Panc1 (cell line): ENCODE measurements at regions not wholly inside any gene's neighbourhood (a gene's known extent, or its start where the extent isn't known, plus 50 kb on each side); places are given as distances from the start of the nearest gene placed in this dataset.

Source experiments
- ATAC-seq: fragments of 200-7000 bp; cut with Tn5 transposase; 2 replicates; pipeline ENCODE4 v1.9.1; 2020; ENCODE audit warnings: mild to moderate bottlenecking, moderate library complexity
- BruUV-seq: library from RNA; stranded (reverse); fragments of 400-500 nt; replicated peaks from 2 replicates; lab custom pipeline; 2021; lab: Mats Ljungman, UMichigan
- CTCF ChIA-PET: fragments of 300-600 bp; sonication (Branson Sonifier 250); formaldehyde crosslinking; loops from one replicate; lab custom pipeline; 2022; ENCODE audit warnings: antibody characterized with exemption; lab: Charles Lee
- POLR2A ChIA-PET: fragments of 300-600 bp; sonication (Branson Sonifier 250); formaldehyde crosslinking; loops from one replicate; lab custom pipeline; 2022; ENCODE audit warnings: antibody characterized with exemption; lab: Charles Lee
- DNase-seq: peaks from one replicate; pipeline ENCODE4 v3.0.0-alpha.2; 2010; ENCODE audit warnings: low read depth, low spot score
- H3K27ac ChIP-seq: 2 replicates; pipeline ENCODE4 v1.5.1; 2011; ENCODE audit warnings: mild to moderate bottlenecking, low read length, inconsistent platforms
- H3K27me3 ChIP-seq: fragments of 200-500 bp; sonication (Bioruptor generic); 2 replicates; pipeline ENCODE4 v1.6.0; 2014; ENCODE audit warnings: low read length, inconsistent platforms; ENCODE audit not compliant: control insufficient read depth, insufficient read depth
- H3K36me3 ChIP-seq: fragments of 200-500 bp; sonication (Bioruptor generic); 2 replicates; pipeline ENCODE4 v1.5.1; 2014; ENCODE audit warnings: inconsistent platforms, mild to moderate bottlenecking, low read length, moderate library complexity; ENCODE audit not compliant: control insufficient read depth, insufficient read depth
- H3K4me1 ChIP-seq: 2 replicates; pipeline ENCODE4 v1.5.1; 2011; ENCODE audit warnings: inconsistent platforms, mild to moderate bottlenecking, low read length, moderate library complexity; ENCODE audit not compliant: control insufficient read depth, insufficient read depth
- H3K4me3 ChIP-seq, 2 experiments: 2 replicates each; pipeline ENCODE4 v1.5.1; 2011 to 2012; ENCODE audit warnings: low read depth in 2 of 2, low read length in 2 of 2, mild to moderate bottlenecking in 2 of 2, inconsistent platforms in 1 of 2, moderate library complexity in 1 of 2
- H3K9me3 ChIP-seq: fragments of 200-500 bp; sonication (Bioruptor generic); 2 replicates; pipeline ENCODE4 v1.5.1; 2014; ENCODE audit warnings: low read depth, mild to moderate bottlenecking, inconsistent platforms, low read length, moderate library complexity; ENCODE audit not compliant: control insufficient read depth, insufficient read depth
- POLR2AphosphoS5 ChIP-seq: IDR thresholded peaks from 2 replicates; pipeline ENCODE4 v1.6.1; 2012; ENCODE audit warnings: mild to moderate bottlenecking, low read depth, low read length, moderate library complexity
- SIN3A ChIP-seq: IDR thresholded peaks from 2 replicates; pipeline ENCODE4 v1.6.1; 2012; ENCODE audit warnings: low read depth, mild to moderate bottlenecking, low read length, moderate library complexity, borderline replicate concordance; ENCODE audit not compliant: insufficient read depth
- TCF7L2 ChIP-seq: IDR thresholded peaks from 2 replicates; pipeline ENCODE4 v1.6.1; 2011; ENCODE audit warnings: mild to moderate bottlenecking, low read depth, low read length, inconsistent platforms
- in situ Hi-C: cut with HindIII; loops from 2 replicates; pipeline ENCODE4 v1.10.0; 2016; ENCODE audit warnings: low sequenced_read_pairs, low pct_unique_long_range_greater_than_20kb
- intact Hi-C: fragments of 100-400 bp; cut with micrococcal nuclease; formaldehyde crosslinking; loops from one replicate; pipeline ENCODE4 v1.10.0; 2022; ENCODE audit not compliant: unreplicated experiment
- TF ChIP-seq, protein P1 (sequence below): fragments of 450-650 bp; IDR thresholded peaks from 2 replicates; pipeline ENCODE4 v1.5.1; 2017; ENCODE audit warnings: mild to moderate bottlenecking
- TF ChIP-seq, protein P2 (sequence below), 2 experiments: IDR thresholded peaks; 2 replicates each; pipeline ENCODE4 v1.6.1; 2011 to 2012; ENCODE audit warnings: low read depth in 2 of 2, control low read depth in 1 of 2, low read length in 1 of 2, mild to moderate bottlenecking in 1 of 2, moderate library complexity in 1 of 2; ENCODE audit not compliant: insufficient read depth in 1 of 2

DNA sequence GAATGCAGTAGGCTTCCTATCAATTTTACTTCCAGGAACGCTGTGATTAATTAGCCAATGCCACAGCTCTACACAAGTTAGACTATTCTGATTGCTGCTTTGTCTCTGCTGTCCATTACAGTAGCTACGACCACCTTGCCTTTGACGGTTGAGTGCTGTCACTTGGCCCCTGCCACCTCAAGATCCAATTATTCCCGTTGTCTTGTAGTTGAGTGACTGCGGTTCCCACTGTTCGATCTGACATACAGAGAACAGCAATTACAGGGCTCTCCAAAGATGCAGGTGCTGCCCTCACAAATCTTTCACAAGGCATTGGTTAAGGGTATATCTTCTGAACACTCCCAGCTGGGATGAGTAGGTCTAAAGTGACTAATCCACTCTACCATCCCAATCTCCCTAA is 393.4 kb upstream of the KIF2A start:
- Histone ChIP-seq H3K36me3 (no peaks in the 10 kb centered on the region), H3K4me3 (no peak overlapping the region), H3K27ac (no peak overlapping the region), H3K27me3 (peaks cover 2% of the 10 kb centered on the region; the same call in 1 of the 2 replicates), H3K9me3 (no peaks in the 10 kb centered on the region), H3K4me1 (no peaks in the 10 kb centered on the region)
- BruUV-seq, result no TSS peak
- no peak for TF ChIP-seq POLR2AphosphoS5
- no peak for DNase-seq
- in situ Hi-C loops (no loop called here), intact Hi-C loops (no loop called here)
- CTCF ChIA-PET, result no interaction called here
- POLR2A ChIA-PET, result no interaction called here
- no peak for ATAC-seq

DNA sequence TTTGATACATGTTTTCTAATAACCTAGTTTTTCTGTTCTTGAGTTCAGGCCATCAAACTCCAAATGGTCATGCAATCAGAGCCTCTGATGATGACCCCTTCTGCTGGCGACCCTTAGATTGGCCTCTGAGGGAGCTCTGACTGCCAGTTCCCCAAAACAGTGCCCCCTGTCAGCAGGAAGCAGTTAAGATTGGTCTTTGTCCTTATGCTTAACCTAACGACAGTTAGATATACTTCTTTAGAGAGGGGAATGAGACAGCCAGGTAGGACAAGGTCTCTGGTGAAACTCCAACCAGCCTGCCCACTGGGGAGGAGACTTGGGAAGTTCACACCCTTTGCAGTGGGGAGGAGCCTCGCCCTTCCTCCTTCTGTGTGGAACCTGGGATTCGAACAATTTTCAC is 390.4 kb upstream of the KIF2A start:
- no TSS peak for BruUV-seq
- no peak overlapping the region for H3K27ac ChIP-seq
- no peak for TF ChIP-seq POLR2AphosphoS5
- TF ChIP-seq, protein P1, sequence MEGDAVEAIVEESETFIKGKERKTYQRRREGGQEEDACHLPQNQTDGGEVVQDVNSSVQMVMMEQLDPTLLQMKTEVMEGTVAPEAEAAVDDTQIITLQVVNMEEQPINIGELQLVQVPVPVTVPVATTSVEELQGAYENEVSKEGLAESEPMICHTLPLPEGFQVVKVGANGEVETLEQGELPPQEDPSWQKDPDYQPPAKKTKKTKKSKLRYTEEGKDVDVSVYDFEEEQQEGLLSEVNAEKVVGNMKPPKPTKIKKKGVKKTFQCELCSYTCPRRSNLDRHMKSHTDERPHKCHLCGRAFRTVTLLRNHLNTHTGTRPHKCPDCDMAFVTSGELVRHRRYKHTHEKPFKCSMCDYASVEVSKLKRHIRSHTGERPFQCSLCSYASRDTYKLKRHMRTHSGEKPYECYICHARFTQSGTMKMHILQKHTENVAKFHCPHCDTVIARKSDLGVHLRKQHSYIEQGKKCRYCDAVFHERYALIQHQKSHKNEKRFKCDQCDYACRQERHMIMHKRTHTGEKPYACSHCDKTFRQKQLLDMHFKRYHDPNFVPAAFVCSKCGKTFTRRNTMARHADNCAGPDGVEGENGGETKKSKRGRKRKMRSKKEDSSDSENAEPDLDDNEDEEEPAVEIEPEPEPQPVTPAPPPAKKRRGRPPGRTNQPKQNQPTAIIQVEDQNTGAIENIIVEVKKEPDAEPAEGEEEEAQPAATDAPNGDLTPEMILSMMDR, result 0 out of 2 replicates have a peak, but pooled peaks have one; percentile 4
- ChIA-PET POLR2A (interaction anchor here (0.7 kb wide), 1 partner anchor 559 kb away, joined by 3 read pairs; no protein-coding TSS in a partner anchor), CTCF (no interaction called here)
- no peak overlapping the region for H3K4me3 ChIP-seq
- no peaks in the 10 kb centered on the region for H3K36me3 ChIP-seq
- in situ Hi-C loops, result no loop called here
- intact Hi-C loops, result no loop called here
- H3K27me3 ChIP-seq, result peaks cover 4% of the 10 kb centered on the region; the same call in 1 of the 2 replicates
- no peaks in the 10 kb centered on the region for H3K9me3 ChIP-seq
- H3K4me1 ChIP-seq, result no peaks in the 10 kb centered on the region
- DNase-seq, result no peak
- no peak for ATAC-seq

DNA sequence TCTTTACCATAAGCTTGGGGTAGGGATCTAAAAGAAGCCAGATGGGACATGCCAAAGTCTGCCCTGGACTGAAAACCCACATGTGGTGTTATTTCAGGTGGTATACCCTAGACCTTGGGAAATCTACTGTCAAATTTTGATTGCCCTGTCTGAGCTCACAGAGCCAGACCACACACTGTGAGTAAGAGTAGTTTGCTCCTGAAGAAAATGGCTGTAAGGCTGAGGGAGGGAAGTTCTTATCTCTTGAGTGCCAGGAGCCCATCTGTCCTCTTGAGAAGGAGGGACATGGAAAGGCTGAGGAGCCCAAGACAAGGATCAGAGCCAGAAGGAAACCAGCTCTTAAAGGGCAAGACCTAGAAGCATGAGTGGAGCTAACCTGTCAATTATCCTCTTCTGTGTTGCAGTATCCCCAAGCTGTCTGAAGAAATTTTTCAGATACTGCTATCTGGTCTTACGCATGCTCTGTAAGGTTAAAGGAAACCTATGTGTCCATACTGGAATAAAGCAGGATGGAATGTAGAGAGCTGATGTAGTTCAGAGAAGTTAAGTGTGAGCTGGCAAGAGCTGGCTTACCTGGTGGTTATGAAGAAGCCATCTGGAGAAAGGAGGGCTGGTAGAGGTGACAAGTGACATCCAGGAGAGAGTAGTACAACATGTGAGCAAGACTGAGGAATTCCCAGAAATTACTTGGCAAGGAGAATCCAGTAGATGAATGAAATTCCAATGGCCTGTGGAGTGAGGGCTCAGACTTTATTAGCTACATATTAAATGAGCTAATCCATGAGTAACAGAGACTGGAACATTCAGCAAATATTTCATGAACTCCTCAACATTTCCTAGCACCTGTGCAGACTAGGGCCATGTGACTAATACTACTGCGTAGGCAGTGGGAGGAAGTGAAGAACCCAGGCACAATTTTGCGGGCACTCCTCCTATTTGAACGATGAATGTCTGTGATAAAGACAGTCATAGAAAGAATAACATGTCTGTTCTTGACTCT is 389.1 kb upstream of the KIF2A start:
- no peak for ATAC-seq

More for the DNA sequence above, 389.1 kb upstream of the KIF2A start:
- peaks cover 6% of the 10 kb centered on the region; the same call in 1 of the 2 replicates for H3K27me3 ChIP-seq
- BruUV-seq, result no TSS peak
- H3K9me3 ChIP-seq, result no peaks in the 10 kb centered on the region
- H3K27ac ChIP-seq, result no peak overlapping the region
- DNase-seq, result no peak
- in situ Hi-C loops, result no loop called here
- POLR2A ChIA-PET, result interaction anchor here (0.7 kb wide), 1 partner anchor 152 kb away, joined by 3 read pairs; no protein-coding TSS in a partner anchor
- H3K4me1 ChIP-seq, result no peaks in the 10 kb centered on the region
- TF ChIP-seq SIN3A (no peak), TCF7L2 (no peak), POLR2AphosphoS5 (no peak)
- TF ChIP-seq, protein P2, sequence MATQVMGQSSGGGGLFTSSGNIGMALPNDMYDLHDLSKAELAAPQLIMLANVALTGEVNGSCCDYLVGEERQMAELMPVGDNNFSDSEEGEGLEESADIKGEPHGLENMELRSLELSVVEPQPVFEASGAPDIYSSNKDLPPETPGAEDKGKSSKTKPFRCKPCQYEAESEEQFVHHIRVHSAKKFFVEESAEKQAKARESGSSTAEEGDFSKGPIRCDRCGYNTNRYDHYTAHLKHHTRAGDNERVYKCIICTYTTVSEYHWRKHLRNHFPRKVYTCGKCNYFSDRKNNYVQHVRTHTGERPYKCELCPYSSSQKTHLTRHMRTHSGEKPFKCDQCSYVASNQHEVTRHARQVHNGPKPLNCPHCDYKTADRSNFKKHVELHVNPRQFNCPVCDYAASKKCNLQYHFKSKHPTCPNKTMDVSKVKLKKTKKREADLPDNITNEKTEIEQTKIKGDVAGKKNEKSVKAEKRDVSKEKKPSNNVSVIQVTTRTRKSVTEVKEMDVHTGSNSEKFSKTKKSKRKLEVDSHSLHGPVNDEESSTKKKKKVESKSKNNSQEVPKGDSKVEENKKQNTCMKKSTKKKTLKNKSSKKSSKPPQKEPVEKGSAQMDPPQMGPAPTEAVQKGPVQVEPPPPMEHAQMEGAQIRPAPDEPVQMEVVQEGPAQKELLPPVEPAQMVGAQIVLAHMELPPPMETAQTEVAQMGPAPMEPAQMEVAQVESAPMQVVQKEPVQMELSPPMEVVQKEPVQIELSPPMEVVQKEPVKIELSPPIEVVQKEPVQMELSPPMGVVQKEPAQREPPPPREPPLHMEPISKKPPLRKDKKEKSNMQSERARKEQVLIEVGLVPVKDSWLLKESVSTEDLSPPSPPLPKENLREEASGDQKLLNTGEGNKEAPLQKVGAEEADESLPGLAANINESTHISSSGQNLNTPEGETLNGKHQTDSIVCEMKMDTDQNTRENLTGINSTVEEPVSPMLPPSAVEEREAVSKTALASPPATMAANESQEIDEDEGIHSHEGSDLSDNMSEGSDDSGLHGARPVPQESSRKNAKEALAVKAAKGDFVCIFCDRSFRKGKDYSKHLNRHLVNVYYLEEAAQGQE (IDR thresholded peaks at IDR 0.05; ENCODE audit: insufficient read depth in 1 of 2, low read depth in 2 of 2, low read length in 1 of 2), result no peak
- TF ChIP-seq, protein P1, result no peak
- intact Hi-C loops, result no loop called here
- H3K4me3 ChIP-seq, result no peak overlapping the region
- CTCF ChIA-PET, result no interaction called here
- H3K36me3 ChIP-seq, result no peaks in the 10 kb centered on the region
